H4 (cell line): ENCODE measurements at regions not wholly inside any gene's neighbourhood (a gene's known extent, or its start where the extent isn't known, plus 50 kb on each side); places are given as distances from the start of the nearest gene placed in this dataset.

Experiments
- DNase-seq: peaks from one replicate; pipeline ENCODE4 v3.0.0-alpha.2; 2015; ENCODE audit warnings: low spot score

- DNase-seq: no peak
These were observed 286.8 kb downstream of the ARL6IP6 start for GRCh38 chr2:153005071-153005730.

GRCh38 chr2:153004627-153005026 is 286.2 kb downstream of the ARL6IP6 start:
- DNase-seq: no peak

GRCh38 chr2:152974146-152974545 is 255.7 kb downstream of the ARL6IP6 start:
- DNase-seq: no peak

GRCh38 chr2:152971685-152972084 is 253.3 kb downstream of the ARL6IP6 start:
- no peak for DNase-seq

GRCh38 chr2:152962446-152962845 is 244.0 kb downstream of the ARL6IP6 start:
- no peak for DNase-seq

GRCh38 chr2:152961351-152961750 is 242.9 kb downstream of the ARL6IP6 start:
- DNase-seq: no peak

GRCh38 chr2:152950126-152950525 is 231.7 kb downstream of the ARL6IP6 start:
- no peak for DNase-seq

GRCh38 chr2:152944099-152944498 is 225.7 kb downstream of the ARL6IP6 start:
- no peak for DNase-seq

- no peak for DNase-seq
These were observed 224.6 kb downstream of the ARL6IP6 start for GRCh38 chr2:152942940-152943440.

GRCh38 chr2:152930501-152930900 is 212.1 kb downstream of the ARL6IP6 start:
- DNase-seq: no peak

GRCh38 chr2:152929628-152930027 is 211.2 kb downstream of the ARL6IP6 start:
- no peak for DNase-seq

- DNase-seq: peak; percentile 82
These were observed 207.4 kb downstream of the ARL6IP6 start for GRCh38 chr2:152925547-152926448.

GRCh38 chr2:152924722-152925121 is 206.3 kb downstream of the ARL6IP6 start:
- peak; percentile 9 for DNase-seq

- no peak for DNase-seq
These were observed 205.8 kb downstream of the ARL6IP6 start for GRCh38 chr2:152924219-152924618.

GRCh38 chr2:152920846-152921245 is 202.4 kb downstream of the ARL6IP6 start:
- DNase-seq: peak; percentile 31

GRCh38 chr2:152910970-152911369 is 192.6 kb downstream of the ARL6IP6 start:
- no peak for DNase-seq

- DNase-seq: no peak
These were observed 188.6 kb downstream of the ARL6IP6 start for GRCh38 chr2:152907046-152907445.

- DNase-seq: no peak
These were observed 175.6 kb downstream of the ARL6IP6 start for GRCh38 chr2:152894051-152894450.

GRCh38 chr2:152890736-152891135 is 172.3 kb downstream of the ARL6IP6 start:
- no peak for DNase-seq

GRCh38 chr2:152883951-152884487 is 165.6 kb downstream of the ARL6IP6 start:
- no peak for DNase-seq

- DNase-seq: no peak
These were observed 163.1 kb downstream of the ARL6IP6 start for GRCh38 chr2:152881527-152881926.

GRCh38 chr2:152879275-152879674 is 160.9 kb downstream of the ARL6IP6 start:
- DNase-seq: no peak
